Choroid plexus epithelial cell (primary cell): ENCODE measurements at regions not wholly inside any gene's neighbourhood (a gene's known extent, or its start where the extent isn't known, plus 50 kb on each side); places are given as distances from the start of the nearest gene placed in this dataset.

ENCODE experiments used
- DNase-seq: peaks from one replicate; pipeline ENCODE4 v3.0.0-alpha.2; 2010; ENCODE audit warnings: low read depth
- H3K4me3 ChIP-seq: 2 replicates; pipeline ENCODE4 v1.5.1; 2011; ENCODE audit warnings: low read depth, mild to moderate bottlenecking, control low read depth, low read length, moderate library complexity
- CTCF ChIP-seq: conservative IDR thresholded peaks from 2 replicates; pipeline ENCODE4 v1.5.1; 2011; ENCODE audit warnings: low read depth, mild to moderate bottlenecking, control low read depth, inconsistent platforms, low read length, moderate library complexity

DNA sequence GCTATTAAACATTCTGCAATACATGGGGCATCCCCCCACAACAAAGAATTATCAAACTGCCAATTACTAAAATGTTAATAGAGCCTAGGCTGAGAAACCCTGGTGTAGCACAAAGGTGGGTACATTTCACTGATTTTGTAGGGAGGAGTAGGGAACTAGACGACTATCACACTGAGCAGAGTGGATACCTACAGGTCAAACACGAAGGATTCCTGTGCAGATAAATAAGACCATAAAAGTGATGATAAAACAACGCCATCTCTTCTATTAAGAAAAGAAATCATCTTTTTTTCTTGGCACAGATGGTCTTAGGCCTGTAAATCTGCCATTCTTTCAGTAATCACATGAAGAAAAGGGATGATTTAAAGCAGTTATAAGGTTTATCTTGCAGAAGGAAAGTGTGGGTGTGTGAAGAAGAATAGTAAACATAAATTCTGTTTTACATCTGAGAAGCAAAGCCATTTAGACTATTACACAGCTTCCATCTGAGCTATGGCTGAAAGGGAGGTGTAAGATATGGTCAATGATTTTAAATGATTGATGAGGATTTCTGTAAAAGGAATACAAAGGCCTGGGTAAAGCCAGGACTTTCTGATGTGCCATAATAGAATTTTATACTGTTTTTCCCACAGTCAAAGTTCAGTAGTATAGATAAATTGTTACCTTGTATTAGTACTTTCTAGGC, 429.4 kb upstream of the GOT2 start:
- TF ChIP-seq CTCF = no peak
- no peak overlapping the region for H3K4me3 ChIP-seq
- no peak for DNase-seq

DNA sequence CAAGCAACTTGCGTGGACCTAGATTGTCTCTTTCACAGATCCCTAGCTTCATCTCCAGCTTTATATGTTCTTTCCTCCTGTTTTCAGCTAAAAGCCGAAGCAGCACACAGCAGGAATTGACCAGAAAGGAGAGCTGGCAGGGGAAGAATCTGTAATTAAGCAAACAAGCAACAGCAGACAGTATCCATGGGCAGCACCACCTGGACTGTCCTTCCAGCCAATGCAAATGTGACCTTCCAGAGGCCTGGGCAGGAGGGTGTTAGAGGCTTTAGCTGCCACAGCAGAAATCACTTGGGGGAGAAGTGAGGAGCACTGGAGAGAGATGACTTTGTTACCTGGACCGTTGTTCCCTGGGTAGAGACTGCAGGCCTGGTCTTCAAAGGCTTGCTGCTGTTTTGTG, 427.6 kb upstream of the GOT2 start:
- TF ChIP-seq CTCF = no peak
- no peak overlapping the region for H3K4me3 ChIP-seq
- no peak for DNase-seq

DNA sequence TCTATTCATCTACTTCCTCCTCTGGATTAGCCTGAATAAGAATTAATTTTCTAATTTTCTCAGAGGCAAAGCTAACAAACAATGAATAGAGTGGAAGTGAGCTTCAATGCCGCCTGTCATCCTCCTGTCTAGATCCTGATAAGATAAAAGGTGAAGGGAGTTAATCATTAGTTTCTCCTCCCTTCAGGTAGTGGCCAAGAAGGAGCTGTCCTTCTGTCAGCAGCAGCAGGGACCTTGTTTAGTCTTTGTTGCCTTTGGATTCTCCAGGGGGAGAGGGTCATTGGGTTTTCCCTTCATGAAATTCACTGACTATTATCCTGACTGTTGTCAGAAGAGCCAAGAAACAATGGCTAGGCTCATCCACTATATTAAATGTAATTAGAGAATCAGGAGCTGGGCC, 420.2 kb upstream of the GOT2 start:
- TF ChIP-seq CTCF = no peak
- no peak for DNase-seq
- no peak overlapping the region for H3K4me3 ChIP-seq

DNA sequence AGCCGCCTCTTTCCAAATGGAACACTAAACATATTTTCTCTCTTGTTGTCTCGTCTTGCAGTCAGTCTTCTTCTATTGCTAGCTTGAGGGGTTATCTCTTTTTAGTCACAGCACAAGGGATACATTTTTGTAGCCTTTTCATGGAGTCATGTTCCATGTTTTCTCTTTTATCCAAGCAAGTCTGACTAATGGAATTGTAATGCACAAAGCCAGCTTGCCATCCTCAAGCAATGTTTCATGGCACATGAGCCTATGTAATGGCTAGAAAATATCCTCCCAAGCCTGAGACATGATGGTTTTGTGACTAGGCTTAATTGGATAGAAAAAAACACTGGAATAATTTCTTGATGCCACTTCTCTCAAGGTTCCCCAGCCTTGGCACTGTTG, 414.6 kb upstream of the GOT2 start:
- no peak for TF ChIP-seq CTCF
- peak; percentile 5 for DNase-seq
- H3K4me3 ChIP-seq = no peak overlapping the region

- TF ChIP-seq CTCF = no peak
- DNase-seq = peak; percentile 4
- H3K4me3 ChIP-seq = no peak overlapping the region
Observed at GRCh38 chr16:59148056-59148768, 414.1 kb upstream of the GOT2 start.

DNA sequence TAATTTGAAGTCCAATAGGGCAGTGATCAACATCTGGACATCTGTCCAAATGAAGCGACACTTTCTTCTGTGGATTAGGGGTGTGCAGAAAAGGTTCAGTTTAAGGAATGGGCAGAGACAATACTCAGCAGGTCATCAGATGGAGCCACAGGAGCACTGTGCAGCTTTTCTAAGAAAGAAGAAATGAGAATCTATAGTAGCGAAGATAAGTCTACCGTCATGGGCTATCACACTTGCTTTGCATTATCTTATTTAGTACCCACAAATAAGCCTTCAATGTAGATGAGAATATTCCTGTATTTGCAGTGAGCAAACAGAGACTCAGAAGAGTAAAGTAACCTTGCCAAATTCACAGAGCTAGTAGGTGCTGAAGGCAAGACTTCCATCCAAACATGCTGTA, 412.0 kb upstream of the GOT2 start:
- no peak overlapping the region for H3K4me3 ChIP-seq
- no peak for DNase-seq
- no peak for TF ChIP-seq CTCF

- TF ChIP-seq CTCF = no peak
- DNase-seq = no peak
- H3K4me3 ChIP-seq = no peak overlapping the region
Observed at GRCh38 chr16:59144841-59145240, 410.7 kb upstream of the GOT2 start.
